Endodermal cell (in vitro differentiated cells): ENCODE measurements at regions not wholly inside any gene's neighbourhood (a gene's known extent, or its start where the extent isn't known, plus 50 kb on each side); places are given as distances from the start of the nearest gene placed in this dataset.

ENCODE experiments used
- DNase-seq: peaks from one replicate; pipeline ENCODE4 v3.0.0-alpha.2; 2017
- H3K27ac ChIP-seq: 2 replicates; pipeline ENCODE4 v1.5.1; 2013; ENCODE audit warnings: mild to moderate bottlenecking, low read depth, low read length, moderate library complexity
- H3K27me3 ChIP-seq: 2 replicates; pipeline ENCODE4 v1.6.1; 2013; ENCODE audit warnings: mild to moderate bottlenecking, low read length, moderate library complexity; ENCODE audit not compliant: insufficient read depth, control insufficient read depth, poor library complexity, severe bottlenecking
- H3K36me3 ChIP-seq: 2 replicates; pipeline ENCODE4 v1.7.0; 2013; ENCODE audit warnings: mild to moderate bottlenecking, low read length, moderate library complexity; ENCODE audit not compliant: control insufficient read depth, insufficient read depth
- H3K4me1 ChIP-seq: one replicate; pipeline ENCODE4 v1.7.0; 2013; ENCODE audit warnings: low read length; ENCODE audit not compliant: control insufficient read depth, insufficient read depth
- H3K4me3 ChIP-seq: 2 replicates; pipeline ENCODE4 v1.5.1; 2013; ENCODE audit warnings: mild to moderate bottlenecking, low read length, moderate library complexity
- H3K9ac ChIP-seq: 2 replicates; pipeline ENCODE4 v1.6.1; 2013; ENCODE audit warnings: mild to moderate bottlenecking, low read length, moderate library complexity; ENCODE audit not compliant: poor library complexity, severe bottlenecking; ENCODE audit errors: extremely low read depth
- H3K9me3 ChIP-seq: 2 replicates; pipeline ENCODE4 v1.6.1; 2013; ENCODE audit warnings: mild to moderate bottlenecking, low read length, moderate library complexity; ENCODE audit not compliant: control insufficient read depth
- H3K27ac Mint-ChIP-seq: 2 replicates; pipeline ENCODE4 v1.8.0; 2020; ENCODE audit warnings: mixed read lengths
- H3K27me3 Mint-ChIP-seq: 2 replicates; pipeline ENCODE4 v1.8.0; 2021; ENCODE audit warnings: mild to moderate bottlenecking, mixed read lengths; ENCODE audit not compliant: insufficient read depth
- H3K36me3 Mint-ChIP-seq: 2 replicates; pipeline ENCODE4 v1.8.0; 2020; ENCODE audit warnings: low read depth, mixed read lengths
- H3K4me1 Mint-ChIP-seq: 2 replicates; pipeline ENCODE4 v1.8.0; 2020; ENCODE audit warnings: mixed read lengths
- H3K4me3 Mint-ChIP-seq: 2 replicates; pipeline ENCODE4 v1.8.0; 2020; ENCODE audit warnings: mild to moderate bottlenecking, moderate library complexity, mixed read lengths
- H3K9me3 Mint-ChIP-seq: 2 replicates; pipeline ENCODE4 v1.8.0; 2020; ENCODE audit warnings: mild to moderate bottlenecking, mixed read lengths
- WGBS, 2 experiments: methylation state at CpG; one replicate each; pipeline versions ENCODE4 v1.1.5 to v1.1.7; 2013; ENCODE audit warnings: missing lambda C conversion rate in 2 of 2, mixed read lengths in 1 of 2; ENCODE audit not compliant: insufficient coverage in 1 of 2, insufficient read length in 1 of 2; 5-methylcytosine and 5-hydroxymethylcytosine counted together
- TF ChIP-seq, protein P1 (sequence below): fragments of 200-600 bp; sonication (generic); conservative IDR thresholded peaks from 2 replicates; pipeline ENCODE4 v1.5.0; 2021; ENCODE audit warnings: antibody characterized with exemption, mild to moderate bottlenecking

- Histone ChIP-seq H3K27me3 (no peaks in the 10 kb centered on the region), H3K9ac (no peak overlapping the region), H3K4me1 (no peaks in the 10 kb centered on the region), H3K9me3 (no peaks in the 10 kb centered on the region), H3K4me3 (no peak overlapping the region), H3K27ac (no peak overlapping the region), H3K36me3 (no peaks in the 10 kb centered on the region)
- TF ChIP-seq, protein P1, sequence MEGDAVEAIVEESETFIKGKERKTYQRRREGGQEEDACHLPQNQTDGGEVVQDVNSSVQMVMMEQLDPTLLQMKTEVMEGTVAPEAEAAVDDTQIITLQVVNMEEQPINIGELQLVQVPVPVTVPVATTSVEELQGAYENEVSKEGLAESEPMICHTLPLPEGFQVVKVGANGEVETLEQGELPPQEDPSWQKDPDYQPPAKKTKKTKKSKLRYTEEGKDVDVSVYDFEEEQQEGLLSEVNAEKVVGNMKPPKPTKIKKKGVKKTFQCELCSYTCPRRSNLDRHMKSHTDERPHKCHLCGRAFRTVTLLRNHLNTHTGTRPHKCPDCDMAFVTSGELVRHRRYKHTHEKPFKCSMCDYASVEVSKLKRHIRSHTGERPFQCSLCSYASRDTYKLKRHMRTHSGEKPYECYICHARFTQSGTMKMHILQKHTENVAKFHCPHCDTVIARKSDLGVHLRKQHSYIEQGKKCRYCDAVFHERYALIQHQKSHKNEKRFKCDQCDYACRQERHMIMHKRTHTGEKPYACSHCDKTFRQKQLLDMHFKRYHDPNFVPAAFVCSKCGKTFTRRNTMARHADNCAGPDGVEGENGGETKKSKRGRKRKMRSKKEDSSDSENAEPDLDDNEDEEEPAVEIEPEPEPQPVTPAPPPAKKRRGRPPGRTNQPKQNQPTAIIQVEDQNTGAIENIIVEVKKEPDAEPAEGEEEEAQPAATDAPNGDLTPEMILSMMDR, result no peak
- WGBS, 2 experiments, result 89% methylated on average over 6 of the region's 6 CpGs; no CpG with 5 or more reads in 1 of the 2 experiments
- DNase-seq, result no peak
- Mint-ChIP-seq H3K36me3 (no peaks in the 10 kb centered on the region), H3K9me3 (peaks cover 2% of the 10 kb centered on the region), H3K4me1 (peaks cover 5% of the 10 kb centered on the region), H3K4me3 (no peak overlapping the region), H3K27me3 (no peaks in the 10 kb centered on the region), H3K27ac (no peak overlapping the region)
Measured at GRCh38 chr22:49146511-49146910, 681.2 kb downstream of the BRD1 start.

DNA sequence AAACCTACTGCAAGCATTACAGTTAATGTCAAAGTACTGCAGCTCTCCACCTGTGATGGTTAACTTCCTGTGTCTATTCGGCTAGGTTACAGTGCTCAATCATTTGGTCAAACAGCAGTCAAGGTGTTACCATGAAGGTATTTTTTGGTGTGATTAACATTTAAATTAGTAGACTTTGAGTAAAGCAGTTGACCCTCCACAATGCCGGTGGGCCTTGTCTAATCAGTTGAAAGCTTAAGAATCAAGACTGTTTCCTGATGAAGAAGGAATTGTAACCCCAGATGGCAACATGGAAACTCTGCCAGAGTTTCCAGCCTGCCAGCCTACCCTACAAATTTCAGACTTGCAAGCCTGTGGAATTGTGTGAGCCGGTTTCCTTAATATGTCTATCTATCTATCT, 683.9 kb downstream of the BRD1 start:
- no peaks in the 10 kb centered on the region for H3K36me3 Mint-ChIP-seq
- H3K27ac Mint-ChIP-seq, result no peak overlapping the region
- Histone ChIP-seq H3K27me3 (no peaks in the 10 kb centered on the region), H3K9ac (no peak overlapping the region), H3K9me3 (no peaks in the 10 kb centered on the region), H3K36me3 (no peaks in the 10 kb centered on the region), H3K27ac (no peak overlapping the region), H3K4me3 (no peak overlapping the region), H3K4me1 (no peaks in the 10 kb centered on the region)
- 92 to 94% methylated on average over 2 to 3 of the region's 3 CpGs for WGBS, 2 experiments
- H3K4me3 Mint-ChIP-seq, result no peak overlapping the region
- H3K27me3 Mint-ChIP-seq, result no peaks in the 10 kb centered on the region
- no peak for DNase-seq
- H3K9me3 Mint-ChIP-seq, result peaks cover 2% of the 10 kb centered on the region
- TF ChIP-seq, protein P1, result no peak
- H3K4me1 Mint-ChIP-seq, result no peaks in the 10 kb centered on the region

GRCh38 chr22:49142891-49143290, 684.8 kb downstream of the BRD1 start:
- Mint-ChIP-seq H3K9me3 (peaks cover 2% of the 10 kb centered on the region), H3K36me3 (no peaks in the 10 kb centered on the region), H3K27me3 (no peaks in the 10 kb centered on the region), H3K4me1 (no peaks in the 10 kb centered on the region), H3K27ac (no peak overlapping the region), H3K4me3 (no peak overlapping the region)
- H3K4me3 ChIP-seq, result no peak overlapping the region
- H3K36me3 ChIP-seq, result no peaks in the 10 kb centered on the region
- WGBS, 2 experiments, result 86 to 87% methylated on average over 6 to 9 of the region's 9 CpGs
- no peak overlapping the region for H3K27ac ChIP-seq
- TF ChIP-seq, protein P1, result no peak
- no peaks in the 10 kb centered on the region for H3K4me1 ChIP-seq
- no peak overlapping the region for H3K9ac ChIP-seq
- no peaks in the 10 kb centered on the region for H3K27me3 ChIP-seq
- no peaks in the 10 kb centered on the region for H3K9me3 ChIP-seq
- no peak for DNase-seq
